ENCODE measurements at regions not wholly inside any gene's neighbourhood (a gene's known extent, or its start where the extent isn't known, plus 50 kb on each side); places are given as distances from the start of the nearest gene placed in this dataset.

GRCh38 chr11:82539669-82540068, 194.0 kb downstream of the FAM181B start:
- no peak for DNase-seq (ENCODE audit: low read depth, low spot score)
- no peak overlapping the region for H3K27ac Mint-ChIP-seq (ENCODE audit: unreplicated experiment)
- H3K36me3 Mint-ChIP-seq (ENCODE audit: low read depth), result no peaks in the 10 kb centered on the region
- no peak overlapping the region for H3K4me3 Mint-ChIP-seq
- no peaks in the 10 kb centered on the region for H3K9me3 Mint-ChIP-seq
- TF ChIP-seq CTCF (conservative IDR thresholded peaks at IDR 0.05), result no peak
- no peaks in the 10 kb centered on the region for H3K27me3 Mint-ChIP-seq (ENCODE audit: low read depth)
- H3K4me1 Mint-ChIP-seq, result no peaks in the 10 kb centered on the region

GRCh38 chr11:82536706-82537105, 197.0 kb downstream of the FAM181B start:
- no peak for TF ChIP-seq CTCF (conservative IDR thresholded peaks at IDR 0.05)
- H3K4me3 Mint-ChIP-seq, result no peak overlapping the region
- no peak overlapping the region for H3K27ac Mint-ChIP-seq (ENCODE audit: unreplicated experiment)
- peaks cover 12% of the 10 kb centered on the region for H3K27me3 Mint-ChIP-seq (ENCODE audit: low read depth)
- H3K4me1 Mint-ChIP-seq, result no peaks in the 10 kb centered on the region
- H3K9me3 Mint-ChIP-seq, result no peaks in the 10 kb centered on the region
- DNase-seq (ENCODE audit: low read depth, low spot score), result no peak
- H3K36me3 Mint-ChIP-seq (ENCODE audit: low read depth), result no peaks in the 10 kb centered on the region

GRCh38 chr11:82533628-82534327, 199.9 kb downstream of the FAM181B start:
- Mint-ChIP-seq H3K27me3 (ENCODE audit: low read depth) (peaks cover 12% of the 10 kb centered on the region), H3K9me3 (no peaks in the 10 kb centered on the region), H3K4me1 (no peaks in the 10 kb centered on the region), H3K4me3 (no peak overlapping the region), H3K36me3 (ENCODE audit: low read depth) (no peaks in the 10 kb centered on the region), H3K27ac (ENCODE audit: unreplicated experiment) (no peak overlapping the region)
- no peak for DNase-seq (ENCODE audit: low read depth, low spot score)
- TF ChIP-seq CTCF (conservative IDR thresholded peaks at IDR 0.05), result no peak

GRCh38 chr11:82529936-82530335, 203.7 kb downstream of the FAM181B start:
- Mint-ChIP-seq H3K4me1 (no peaks in the 10 kb centered on the region), H3K4me3 (no peak overlapping the region), H3K9me3 (no peaks in the 10 kb centered on the region), H3K27me3 (ENCODE audit: low read depth) (peaks cover 23% of the 10 kb centered on the region), H3K27ac (ENCODE audit: unreplicated experiment) (no peak overlapping the region), H3K36me3 (ENCODE audit: low read depth) (no peaks in the 10 kb centered on the region)
- TF ChIP-seq CTCF (conservative IDR thresholded peaks at IDR 0.05), result no peak
- no peak for DNase-seq (ENCODE audit: low read depth, low spot score)

- TF ChIP-seq CTCF (conservative IDR thresholded peaks at IDR 0.05), result no peak
- Mint-ChIP-seq H3K4me3 (no peak overlapping the region), H3K4me1 (peaks cover 5% of the 10 kb centered on the region), H3K27me3 (ENCODE audit: low read depth) (peaks cover 14% of the 10 kb centered on the region), H3K36me3 (ENCODE audit: low read depth) (no peaks in the 10 kb centered on the region), H3K9me3 (no peaks in the 10 kb centered on the region), H3K27ac (ENCODE audit: unreplicated experiment) (no peak overlapping the region)
- no peak for DNase-seq (ENCODE audit: low read depth, low spot score)
Observed at GRCh38 chr11:82527081-82527584, 206.5 kb downstream of the FAM181B start.

Data from neural crest cell (in vitro differentiated cells).